Neural cell (in vitro differentiated cells): ENCODE measurements at regions not wholly inside any gene's neighbourhood (a gene's known extent, or its start where the extent isn't known, plus 50 kb on each side); places are given as distances from the start of the nearest gene placed in this dataset.

Experiments used
- H2AFZ ChIP-seq: fragments of 200-600, 300-800 bp; sonication (generic), shearing (Covaris generic); 2 replicates; pipeline ENCODE4 v1.6.0; 2014; ENCODE audit warnings: low read depth, mild to moderate bottlenecking, antibody characterized with exemption, low read length, moderate library complexity
- H3F3A ChIP-seq: fragments of 200-600 bp; shearing (Covaris generic); 2 replicates; pipeline ENCODE4 v1.6.1; 2016; ENCODE audit warnings: mild to moderate bottlenecking, moderate library complexity, mixed read lengths, antibody characterized with exemption, low read length; ENCODE audit not compliant: insufficient read depth, poor library complexity, severe bottlenecking
- H3K27ac ChIP-seq: fragments of 200-600, 300-800 bp; sonication (generic), shearing (Covaris generic); 2 replicates; pipeline ENCODE4 v1.5.1; 2014; ENCODE audit warnings: mild to moderate bottlenecking, low read length, moderate library complexity
- H3K27me3 ChIP-seq: fragments of 300-800, 200-600 bp; sonication (generic), shearing (Covaris generic); 2 replicates; pipeline ENCODE4 v1.6.0; 2014; ENCODE audit warnings: mild to moderate bottlenecking, low read depth, low read length, moderate library complexity; ENCODE audit not compliant: insufficient read depth
- H3K36me3 ChIP-seq: fragments of 300-800, 200-600 bp; sonication (generic), shearing (Covaris generic); 2 replicates; pipeline ENCODE4 v1.5.1; 2014; ENCODE audit warnings: mild to moderate bottlenecking, antibody characterized with exemption, low read length, moderate library complexity; ENCODE audit not compliant: insufficient read depth
- H3K4me2 ChIP-seq: fragments of 300-800, 200-600 bp; sonication (generic), shearing (Covaris generic); 2 replicates; pipeline ENCODE4 v1.6.0; 2014; ENCODE audit warnings: mild to moderate bottlenecking, low read length
- H3K4me3 ChIP-seq: fragments of 300-800, 200-600 bp; sonication (generic), shearing (Covaris generic); 2 replicates; pipeline ENCODE4 v1.5.1; 2014; ENCODE audit warnings: mild to moderate bottlenecking, low read length, moderate library complexity
- H3K79me2 ChIP-seq: fragments of 200-600 bp; shearing (Covaris generic); replicated peaks from 2 replicates; pipeline ENCODE4 v1.6.0; 2014; ENCODE audit warnings: mild to moderate bottlenecking, low read length, moderate library complexity; ENCODE audit not compliant: insufficient read depth
- H3K9ac ChIP-seq: fragments of 300-800, 200-600 bp; sonication (generic), shearing (Covaris generic); 2 replicates; pipeline ENCODE4 v1.6.1; 2016; ENCODE audit warnings: mild to moderate bottlenecking, low read length, mixed read lengths
- H3K9me2 ChIP-seq: fragments of 200-600 bp; shearing (Covaris generic); 2 replicates; pipeline ENCODE4 v1.6.1; 2016; ENCODE audit warnings: mild to moderate bottlenecking, low read length, mixed read lengths; ENCODE audit not compliant: insufficient read depth
- H3K9me3 ChIP-seq: fragments of 200-600, 300-800 bp; sonication (generic), shearing (Covaris generic); 2 replicates; pipeline ENCODE4 v1.6.1; 2016; ENCODE audit warnings: mild to moderate bottlenecking, mixed run types, low read length, moderate library complexity, mixed read lengths
- H4K20me1 ChIP-seq: fragments of 200-600 bp; shearing (Covaris generic); 2 replicates; pipeline ENCODE4 v1.6.1; 2016; ENCODE audit warnings: mild to moderate bottlenecking, mixed run types; ENCODE audit not compliant: insufficient read depth
- EP300 ChIP-seq: fragments of 450-650 bp; conservative IDR thresholded peaks from 2 replicates; pipeline ENCODE4 v1.6.1; 2014; ENCODE audit warnings: antibody characterized with exemption, mild to moderate bottlenecking, moderate library complexity; ENCODE audit not compliant: poor library complexity, severe bottlenecking
- EZH2 ChIP-seq: fragments of 200-600, 300-800 bp; shearing (Covaris generic), sonication (generic); IDR thresholded peaks from 2 replicates; pipeline ENCODE4 v1.6.1; 2014; ENCODE audit warnings: antibody characterized with exemption, low read length, borderline replicate concordance, mild to moderate bottlenecking; ENCODE audit not compliant: insufficient read depth, poor library complexity, severe bottlenecking
- MXI1 ChIP-seq: fragments of 450-650 bp; conservative IDR thresholded peaks from 2 replicates; pipeline ENCODE4 v1.6.1; 2014; ENCODE audit warnings: antibody characterized with exemption, mild to moderate bottlenecking; ENCODE audit not compliant: poor library complexity, severe bottlenecking
- POLR2AphosphoS5 ChIP-seq: IDR thresholded peaks from 2 replicates; pipeline ENCODE4 v1.6.1; 2012
- RAD21 ChIP-seq: fragments of 450-650 bp; conservative IDR thresholded peaks from 2 replicates; pipeline ENCODE4 v1.6.1; 2014; ENCODE audit warnings: antibody characterized with exemption, mild to moderate bottlenecking, moderate library complexity
- SMC3 ChIP-seq: fragments of 450-650 bp; conservative IDR thresholded peaks from 2 replicates; pipeline ENCODE4 v1.6.1; 2014; ENCODE audit warnings: antibody characterized with exemption, mild to moderate bottlenecking, moderate library complexity; ENCODE audit not compliant: poor library complexity
- TAF1 ChIP-seq: IDR thresholded peaks from 2 replicates; pipeline ENCODE4 v1.6.1; 2012; ENCODE audit warnings: low read depth
- TF ChIP-seq, protein P1 (sequence below): IDR thresholded peaks from 2 replicates; pipeline ENCODE4 v1.6.1; 2012; ENCODE audit warnings: borderline replicate concordance
- TF ChIP-seq, protein P2 (sequence below): fragments of 450-650 bp; IDR thresholded peaks from 2 replicates; pipeline ENCODE4 v1.5.1; 2014; ENCODE audit warnings: antibody characterized with exemption, mild to moderate bottlenecking, moderate library complexity; ENCODE audit not compliant: poor library complexity, severe bottlenecking

DNA sequence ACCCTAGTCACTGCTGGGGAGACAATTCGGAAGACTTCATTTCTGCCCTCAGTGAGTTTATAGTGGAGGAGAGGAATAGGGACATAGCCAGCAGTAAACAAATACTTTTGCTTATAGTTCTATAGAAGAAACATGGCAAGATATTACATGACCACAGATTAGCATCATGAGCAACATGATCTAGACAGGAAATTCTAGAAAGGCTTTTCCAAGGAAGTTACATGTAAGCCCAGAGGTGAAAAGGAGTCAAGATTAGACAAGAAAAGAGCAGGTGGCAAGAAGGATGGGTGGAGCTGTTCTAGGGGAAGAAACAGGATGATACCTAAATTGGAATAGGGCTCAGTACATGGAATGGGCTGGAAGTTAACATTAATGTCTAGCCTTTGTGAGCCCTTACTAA, 82.8 kb upstream of the MYO10 start:
- H3K4me3 ChIP-seq, result no peak overlapping the region
- H3K9ac ChIP-seq, result no peak overlapping the region
- no peak overlapping the region for H3K27ac ChIP-seq
- no peak overlapping the region for H3K4me2 ChIP-seq
- no peaks in the 10 kb centered on the region for H3K9me2 ChIP-seq
- H3K27me3 ChIP-seq, result no peaks in the 10 kb centered on the region
- H4K20me1 ChIP-seq, result no peaks in the 10 kb centered on the region
- no peak for TF ChIP-seq MXI1
- no peak for TF ChIP-seq SMC3
- TF ChIP-seq EZH2, result no peak
- no peak for TF ChIP-seq TAF1
- TF ChIP-seq, protein P1, sequence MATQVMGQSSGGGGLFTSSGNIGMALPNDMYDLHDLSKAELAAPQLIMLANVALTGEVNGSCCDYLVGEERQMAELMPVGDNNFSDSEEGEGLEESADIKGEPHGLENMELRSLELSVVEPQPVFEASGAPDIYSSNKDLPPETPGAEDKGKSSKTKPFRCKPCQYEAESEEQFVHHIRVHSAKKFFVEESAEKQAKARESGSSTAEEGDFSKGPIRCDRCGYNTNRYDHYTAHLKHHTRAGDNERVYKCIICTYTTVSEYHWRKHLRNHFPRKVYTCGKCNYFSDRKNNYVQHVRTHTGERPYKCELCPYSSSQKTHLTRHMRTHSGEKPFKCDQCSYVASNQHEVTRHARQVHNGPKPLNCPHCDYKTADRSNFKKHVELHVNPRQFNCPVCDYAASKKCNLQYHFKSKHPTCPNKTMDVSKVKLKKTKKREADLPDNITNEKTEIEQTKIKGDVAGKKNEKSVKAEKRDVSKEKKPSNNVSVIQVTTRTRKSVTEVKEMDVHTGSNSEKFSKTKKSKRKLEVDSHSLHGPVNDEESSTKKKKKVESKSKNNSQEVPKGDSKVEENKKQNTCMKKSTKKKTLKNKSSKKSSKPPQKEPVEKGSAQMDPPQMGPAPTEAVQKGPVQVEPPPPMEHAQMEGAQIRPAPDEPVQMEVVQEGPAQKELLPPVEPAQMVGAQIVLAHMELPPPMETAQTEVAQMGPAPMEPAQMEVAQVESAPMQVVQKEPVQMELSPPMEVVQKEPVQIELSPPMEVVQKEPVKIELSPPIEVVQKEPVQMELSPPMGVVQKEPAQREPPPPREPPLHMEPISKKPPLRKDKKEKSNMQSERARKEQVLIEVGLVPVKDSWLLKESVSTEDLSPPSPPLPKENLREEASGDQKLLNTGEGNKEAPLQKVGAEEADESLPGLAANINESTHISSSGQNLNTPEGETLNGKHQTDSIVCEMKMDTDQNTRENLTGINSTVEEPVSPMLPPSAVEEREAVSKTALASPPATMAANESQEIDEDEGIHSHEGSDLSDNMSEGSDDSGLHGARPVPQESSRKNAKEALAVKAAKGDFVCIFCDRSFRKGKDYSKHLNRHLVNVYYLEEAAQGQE, result no peak
- no peak for TF ChIP-seq RAD21
- TF ChIP-seq POLR2AphosphoS5, result no peak
- no peak for TF ChIP-seq EP300
- no peak overlapping the region for H2AFZ ChIP-seq
- no peaks in the 10 kb centered on the region for H3F3A ChIP-seq
- H3K79me2 ChIP-seq, result no peaks in the 10 kb centered on the region
- H3K36me3 ChIP-seq, result no peaks in the 10 kb centered on the region
- H3K9me3 ChIP-seq, result no peaks in the 10 kb centered on the region

DNA sequence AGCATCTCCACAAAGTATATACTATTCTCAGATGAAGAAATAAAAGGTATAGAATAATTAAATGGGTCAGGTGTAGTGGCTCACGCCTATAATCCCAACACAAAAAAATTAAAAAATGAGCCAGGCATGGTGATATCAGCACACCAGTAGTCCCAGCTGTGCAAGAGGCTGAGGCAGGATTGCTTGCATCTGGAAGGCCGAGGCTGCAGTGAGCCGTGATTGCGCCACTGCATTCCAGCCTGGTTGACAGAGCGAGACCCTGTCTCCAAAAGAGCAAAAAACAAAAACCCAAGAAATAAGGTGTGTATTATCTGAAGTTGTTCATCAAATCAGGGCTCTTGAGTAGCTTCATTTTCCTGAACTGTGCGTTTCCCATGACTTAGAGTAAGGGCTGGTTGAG, 83.2 kb upstream of the MYO10 start:
- no peaks in the 10 kb centered on the region for H3K36me3 ChIP-seq
- TF ChIP-seq RAD21, result no peak
- no peak for TF ChIP-seq TAF1
- TF ChIP-seq, protein P1, result no peak
- no peak for TF ChIP-seq EZH2
- TF ChIP-seq SMC3, result no peak
- TF ChIP-seq EP300, result no peak
- TF ChIP-seq, protein P2, sequence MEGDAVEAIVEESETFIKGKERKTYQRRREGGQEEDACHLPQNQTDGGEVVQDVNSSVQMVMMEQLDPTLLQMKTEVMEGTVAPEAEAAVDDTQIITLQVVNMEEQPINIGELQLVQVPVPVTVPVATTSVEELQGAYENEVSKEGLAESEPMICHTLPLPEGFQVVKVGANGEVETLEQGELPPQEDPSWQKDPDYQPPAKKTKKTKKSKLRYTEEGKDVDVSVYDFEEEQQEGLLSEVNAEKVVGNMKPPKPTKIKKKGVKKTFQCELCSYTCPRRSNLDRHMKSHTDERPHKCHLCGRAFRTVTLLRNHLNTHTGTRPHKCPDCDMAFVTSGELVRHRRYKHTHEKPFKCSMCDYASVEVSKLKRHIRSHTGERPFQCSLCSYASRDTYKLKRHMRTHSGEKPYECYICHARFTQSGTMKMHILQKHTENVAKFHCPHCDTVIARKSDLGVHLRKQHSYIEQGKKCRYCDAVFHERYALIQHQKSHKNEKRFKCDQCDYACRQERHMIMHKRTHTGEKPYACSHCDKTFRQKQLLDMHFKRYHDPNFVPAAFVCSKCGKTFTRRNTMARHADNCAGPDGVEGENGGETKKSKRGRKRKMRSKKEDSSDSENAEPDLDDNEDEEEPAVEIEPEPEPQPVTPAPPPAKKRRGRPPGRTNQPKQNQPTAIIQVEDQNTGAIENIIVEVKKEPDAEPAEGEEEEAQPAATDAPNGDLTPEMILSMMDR, result no peak
- TF ChIP-seq MXI1, result no peak
- TF ChIP-seq POLR2AphosphoS5, result no peak
- no peak overlapping the region for H3K4me2 ChIP-seq
- no peaks in the 10 kb centered on the region for H4K20me1 ChIP-seq
- no peak overlapping the region for H3K9ac ChIP-seq
- no peaks in the 10 kb centered on the region for H3K9me2 ChIP-seq
- no peaks in the 10 kb centered on the region for H3K27me3 ChIP-seq
- no peaks in the 10 kb centered on the region for H3K79me2 ChIP-seq
- no peak overlapping the region for H2AFZ ChIP-seq
- no peak overlapping the region for H3K4me3 ChIP-seq
- H3K27ac ChIP-seq, result no peak overlapping the region
- H3K9me3 ChIP-seq, result no peaks in the 10 kb centered on the region
- H3F3A ChIP-seq, result no peaks in the 10 kb centered on the region
